ENCODE measurements at regions not wholly inside any gene's neighbourhood (a gene's known extent, or its start where the extent isn't known, plus 50 kb on each side); places are given as distances from the start of the nearest gene placed in this dataset.
"Not testable (repeated sequence)": the region's sequence is repeated elsewhere in the genome, so short reads cannot be mapped to it uniquely, and the experiment has no call there.

DNA sequence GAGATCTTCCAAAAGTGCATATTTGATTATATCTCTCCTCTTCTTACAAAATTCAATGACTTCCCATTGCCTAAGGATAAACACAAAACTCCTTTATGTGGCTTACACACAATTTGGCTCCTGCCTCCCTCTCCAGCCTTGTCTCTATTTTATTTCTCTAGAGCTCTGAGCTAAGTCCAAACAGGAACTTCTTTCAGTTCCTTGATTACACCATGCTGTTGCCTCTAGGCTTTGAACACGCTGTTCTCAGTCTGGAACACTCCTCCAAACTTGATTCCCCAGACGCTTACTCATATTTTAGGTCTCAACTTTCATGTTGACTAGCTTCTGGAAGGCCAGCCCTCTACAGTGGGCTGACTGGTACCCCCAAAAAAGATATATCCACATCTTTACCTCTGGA, 258.5 kb downstream of the COG6 start:
- no peaks in the 10 kb centered on the region for H3K4me1 Mint-ChIP-seq
- H3K27ac Mint-ChIP-seq = no peak overlapping the region
- DNase-seq (no peak), ATAC-seq (no peak)
- H3K27me3 Mint-ChIP-seq = peaks cover 12% of the 10 kb centered on the region
- no peak overlapping the region for H3K4me3 Mint-ChIP-seq
- H3K9me3 ChIP-seq (ENCODE audit: control insufficient read depth, low read length, poor library complexity, severe bottlenecking) = no peaks in the 10 kb centered on the region
- H3K36me3 Mint-ChIP-seq (ENCODE audit: low read depth) = no peaks in the 10 kb centered on the region

DNA sequence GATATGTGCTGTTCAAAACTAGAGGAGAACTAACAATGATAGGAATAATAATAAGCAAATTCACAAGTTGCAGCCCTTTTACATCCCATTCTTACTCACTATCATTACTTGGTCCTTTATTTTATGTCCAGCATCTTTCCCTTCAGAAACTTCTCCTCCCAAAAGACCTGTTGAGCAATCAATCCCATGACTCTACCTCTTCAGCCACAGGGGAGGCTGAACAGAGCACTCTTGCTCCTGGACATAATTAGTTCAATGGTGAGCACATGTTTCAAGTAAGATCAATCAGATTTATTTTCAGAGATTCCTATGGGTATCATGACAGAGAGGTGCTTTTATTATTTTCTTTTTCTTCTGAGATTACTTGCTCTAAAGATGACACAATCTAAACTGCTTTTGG, 260.0 kb downstream of the COG6 start:
- ATAC-seq (no peak), DNase-seq (no peak)
- Mint-ChIP-seq H3K36me3 (ENCODE audit: low read depth) (no peaks in the 10 kb centered on the region), H3K27me3 (peaks cover 12% of the 10 kb centered on the region), H3K4me1 (no peaks in the 10 kb centered on the region), H3K4me3 (no peak overlapping the region), H3K27ac (no peak overlapping the region)
- H3K9me3 ChIP-seq (ENCODE audit: control insufficient read depth, low read length, poor library complexity, severe bottlenecking) = no peaks in the 10 kb centered on the region

DNA sequence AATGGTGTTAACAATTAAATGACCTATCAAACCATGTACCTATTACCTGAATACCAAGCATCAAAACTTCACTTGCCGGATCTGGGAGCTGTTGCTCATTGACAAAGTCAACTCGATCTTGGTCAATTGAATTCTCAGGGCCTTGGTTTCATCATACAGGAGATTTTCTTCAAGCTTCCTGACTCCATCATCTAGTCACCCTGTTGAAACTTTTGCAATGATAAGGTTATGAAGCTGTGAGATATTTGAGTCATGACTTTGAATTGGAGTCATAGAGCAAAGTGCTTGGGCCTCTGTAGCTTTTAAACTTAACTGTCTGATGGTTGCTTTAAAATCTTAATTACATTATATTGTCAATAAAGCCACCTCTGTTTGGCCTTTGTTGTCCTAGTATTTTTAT, 260.9 kb downstream of the COG6 start:
- ATAC-seq (no peak), DNase-seq (no peak)
- Mint-ChIP-seq H3K4me3 (no peak overlapping the region), H3K27me3 (peaks cover 12% of the 10 kb centered on the region), H3K27ac (no peak overlapping the region), H3K36me3 (ENCODE audit: low read depth) (no peaks in the 10 kb centered on the region), H3K4me1 (no peaks in the 10 kb centered on the region)
- no peaks in the 10 kb centered on the region for H3K9me3 ChIP-seq (ENCODE audit: control insufficient read depth, low read length, poor library complexity, severe bottlenecking)

- ATAC-seq (no peak), DNase-seq (no peak)
- Mint-ChIP-seq H3K27me3 (peaks cover 5% of the 10 kb centered on the region), H3K4me1 (no peaks in the 10 kb centered on the region), H3K4me3 (no peak overlapping the region), H3K36me3 (ENCODE audit: low read depth) (no peaks in the 10 kb centered on the region), H3K27ac (no peak overlapping the region)
- no peaks in the 10 kb centered on the region for H3K9me3 ChIP-seq (ENCODE audit: control insufficient read depth, low read length, poor library complexity, severe bottlenecking)
Observed at GRCh38 chr13:39918620-39919236, 263.3 kb downstream of the COG6 start.

DNA sequence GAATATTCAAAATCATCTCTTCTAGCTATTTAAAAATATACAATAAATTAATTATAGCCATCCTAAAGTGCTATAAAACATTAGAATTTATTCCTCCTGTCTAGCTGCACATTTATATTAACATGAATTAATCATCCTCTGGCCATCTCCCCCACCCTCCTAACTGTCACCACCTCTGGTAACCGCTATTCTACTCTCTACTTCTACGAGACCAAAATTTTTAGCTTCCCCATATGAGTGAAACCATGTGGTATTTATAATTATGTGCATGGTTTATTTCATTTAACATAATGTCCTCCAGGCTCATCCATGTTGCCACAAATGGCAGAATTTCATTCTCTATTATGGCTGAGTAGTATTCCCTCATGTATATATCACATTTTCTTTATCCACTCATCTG, 265.2 kb downstream of the COG6 start:
- H3K4me1 Mint-ChIP-seq = no peaks in the 10 kb centered on the region
- H3K27me3 Mint-ChIP-seq = no peaks in the 10 kb centered on the region
- H3K9me3 ChIP-seq (ENCODE audit: control insufficient read depth, low read length, poor library complexity, severe bottlenecking) = no peaks in the 10 kb centered on the region
- H3K27ac Mint-ChIP-seq = no peak overlapping the region
- no peak overlapping the region for H3K4me3 Mint-ChIP-seq
- no peaks in the 10 kb centered on the region for H3K36me3 Mint-ChIP-seq (ENCODE audit: low read depth)
- DNase-seq (no peak), ATAC-seq (no peak)

DNA sequence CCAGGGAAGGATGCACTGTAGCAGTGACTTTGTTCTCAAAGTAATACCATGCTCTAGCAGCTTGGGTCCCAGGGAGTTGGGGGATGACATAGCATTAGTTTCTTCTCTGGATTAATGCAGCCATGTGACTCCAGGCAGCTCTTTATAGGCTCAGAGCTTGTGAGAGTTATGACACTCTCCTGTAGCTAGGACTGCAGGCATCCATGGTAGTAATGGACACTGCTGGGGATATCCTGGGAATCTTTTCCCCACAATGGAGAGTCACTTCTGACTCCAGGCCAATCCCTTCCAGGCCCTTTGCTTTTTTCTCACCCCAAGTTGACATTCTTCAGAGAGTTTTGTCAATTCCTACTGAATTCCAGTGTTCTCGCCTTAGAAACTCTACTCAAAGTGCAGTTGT, 270.9 kb downstream of the COG6 start:
- no peaks in the 10 kb centered on the region for H3K9me3 ChIP-seq (ENCODE audit: control insufficient read depth, low read length, poor library complexity, severe bottlenecking)
- no peak for DNase-seq
- H3K36me3 Mint-ChIP-seq (ENCODE audit: low read depth) = no peaks in the 10 kb centered on the region
- H3K27ac Mint-ChIP-seq = no peak overlapping the region
- H3K4me3 Mint-ChIP-seq = no peak overlapping the region
- H3K27me3 Mint-ChIP-seq = peaks cover 7% of the 10 kb centered on the region
- H3K4me1 Mint-ChIP-seq = no peaks in the 10 kb centered on the region
- no peak for ATAC-seq

- Mint-ChIP-seq H3K27me3 (peaks cover 7% of the 10 kb centered on the region), H3K27ac (no peak overlapping the region), H3K4me1 (no peaks in the 10 kb centered on the region), H3K4me3 (no peak overlapping the region), H3K36me3 (ENCODE audit: low read depth) (no peaks in the 10 kb centered on the region)
- ATAC-seq (no peak), DNase-seq (no peak)
- H3K9me3 ChIP-seq (ENCODE audit: control insufficient read depth, low read length, poor library complexity, severe bottlenecking) = no peaks in the 10 kb centered on the region
Observed at GRCh38 chr13:39928261-39928660, 272.8 kb downstream of the COG6 start.

- no peak overlapping the region for H3K4me3 Mint-ChIP-seq
- ATAC-seq (no peak), DNase-seq (no peak)
- H3K36me3 Mint-ChIP-seq (ENCODE audit: low read depth) = no peaks in the 10 kb centered on the region
- H3K27ac Mint-ChIP-seq = no peak overlapping the region
- H3K27me3 Mint-ChIP-seq = peaks cover 7% of the 10 kb centered on the region
- no peaks in the 10 kb centered on the region for H3K9me3 ChIP-seq (ENCODE audit: control insufficient read depth, low read length, poor library complexity, severe bottlenecking)
- H3K4me1 Mint-ChIP-seq = no peaks in the 10 kb centered on the region
Observed at GRCh38 chr13:39929583-39929982, 274.1 kb downstream of the COG6 start.

GRCh38 chr13:39930060-39930459, 274.6 kb downstream of the COG6 start:
- H3K4me3 Mint-ChIP-seq = no peak overlapping the region
- no peaks in the 10 kb centered on the region for H3K36me3 Mint-ChIP-seq (ENCODE audit: low read depth)
- H3K27ac Mint-ChIP-seq = no peak overlapping the region

GRCh38 chr13:39930544-39931444, 275.3 kb downstream of the COG6 start:
- no peaks in the 10 kb centered on the region for H3K9me3 ChIP-seq (ENCODE audit: control insufficient read depth, low read length, poor library complexity, severe bottlenecking)
- no peak for ATAC-seq
- no peak for DNase-seq
- Mint-ChIP-seq H3K36me3 (ENCODE audit: low read depth) (no peaks in the 10 kb centered on the region), H3K27ac (no peak overlapping the region), H3K4me1 (no peaks in the 10 kb centered on the region), H3K27me3 (peaks cover 7% of the 10 kb centered on the region), H3K4me3 (no peak overlapping the region)

More at GRCh38 chr13:39930060-39930459, 274.6 kb downstream of the COG6 start:
- no peak for ATAC-seq
- no peak for DNase-seq
- H3K9me3 ChIP-seq (ENCODE audit: control insufficient read depth, low read length, poor library complexity, severe bottlenecking) = no peaks in the 10 kb centered on the region
- Mint-ChIP-seq H3K4me1 (no peaks in the 10 kb centered on the region), H3K27me3 (peaks cover 7% of the 10 kb centered on the region)

DNA sequence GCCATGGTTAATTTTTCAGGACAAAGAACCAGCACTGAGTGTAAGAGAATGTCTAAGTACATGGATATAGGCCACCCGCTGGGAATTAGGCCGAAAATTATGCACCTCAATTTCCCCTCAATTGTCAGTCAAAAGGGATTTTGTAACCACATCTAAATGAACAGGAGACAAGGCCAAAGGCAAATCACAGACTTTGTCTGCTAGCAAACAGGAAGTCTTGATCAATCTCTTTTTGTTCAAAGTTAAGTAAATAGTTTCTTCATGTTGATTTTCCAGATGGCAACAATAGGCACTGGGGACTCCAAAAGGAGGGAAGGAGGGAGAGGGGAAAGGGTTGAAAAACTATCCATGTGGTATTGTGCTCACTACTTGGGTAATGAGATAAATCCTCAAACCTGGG, 276.0 kb downstream of the COG6 start:
- no peaks in the 10 kb centered on the region for H3K4me1 Mint-ChIP-seq
- no peak overlapping the region for H3K27ac Mint-ChIP-seq
- peaks cover 7% of the 10 kb centered on the region for H3K27me3 Mint-ChIP-seq
- H3K4me3 Mint-ChIP-seq = no peak overlapping the region
- no peaks in the 10 kb centered on the region for H3K36me3 Mint-ChIP-seq (ENCODE audit: low read depth)
- no peak for DNase-seq
- H3K9me3 ChIP-seq (ENCODE audit: control insufficient read depth, low read length, poor library complexity, severe bottlenecking) = no peaks in the 10 kb centered on the region
- ATAC-seq = no peak

DNA sequence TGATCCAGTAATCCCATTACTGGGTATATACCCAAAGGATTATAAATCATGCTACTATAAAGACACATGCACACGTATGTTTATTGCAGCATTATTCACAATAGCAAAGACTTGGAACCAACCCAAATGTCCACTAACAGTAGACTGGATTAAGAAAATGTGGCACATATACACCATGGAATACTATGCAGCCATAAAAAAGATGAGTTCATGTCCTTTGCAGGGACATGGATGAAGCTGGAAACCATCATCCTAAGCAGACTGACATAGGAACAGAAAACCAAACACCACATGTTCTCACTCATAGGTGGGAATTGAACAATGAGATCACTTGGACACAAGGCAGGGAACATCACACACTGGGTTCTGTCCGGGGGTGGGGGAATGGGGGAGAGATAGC, 277.1 kb downstream of the COG6 start:
- H3K4me1 Mint-ChIP-seq; H3K36me3 Mint-ChIP-seq (ENCODE audit: low read depth); DNase-seq; H3K27me3 Mint-ChIP-seq; H3K9me3 ChIP-seq (ENCODE audit: control insufficient read depth, low read length, poor library complexity, severe bottlenecking); H3K4me3 Mint-ChIP-seq; ATAC-seq; H3K27ac Mint-ChIP-seq: not testable (repeated sequence)

DNA sequence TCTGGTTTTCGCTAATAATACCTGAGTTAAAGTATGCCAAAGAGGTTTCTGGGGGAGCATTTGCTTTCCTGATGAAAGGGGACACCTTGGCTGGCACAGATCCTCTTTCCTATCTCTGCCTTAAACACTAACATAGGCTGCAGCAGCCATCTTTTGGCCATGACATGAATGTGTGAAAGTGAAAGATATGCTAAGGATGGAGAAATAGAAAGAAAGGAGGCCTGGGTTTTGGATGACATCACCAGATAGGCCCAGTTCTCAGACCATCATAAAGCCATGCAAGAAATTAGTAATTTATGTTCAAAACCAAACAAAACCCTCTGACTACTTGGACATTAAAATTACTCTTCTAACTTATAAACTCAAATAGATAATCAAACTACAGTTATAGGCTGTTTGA, 279.7 kb downstream of the COG6 start:
- ATAC-seq (no peak), DNase-seq (no peak)
- no peak overlapping the region for H3K27ac Mint-ChIP-seq
- no peaks in the 10 kb centered on the region for H3K9me3 ChIP-seq (ENCODE audit: control insufficient read depth, low read length, poor library complexity, severe bottlenecking)
- H3K36me3 Mint-ChIP-seq (ENCODE audit: low read depth) = no peaks in the 10 kb centered on the region
- no peaks in the 10 kb centered on the region for H3K27me3 Mint-ChIP-seq
- H3K4me3 Mint-ChIP-seq = no peak overlapping the region
- H3K4me1 Mint-ChIP-seq = no peaks in the 10 kb centered on the region

DNA sequence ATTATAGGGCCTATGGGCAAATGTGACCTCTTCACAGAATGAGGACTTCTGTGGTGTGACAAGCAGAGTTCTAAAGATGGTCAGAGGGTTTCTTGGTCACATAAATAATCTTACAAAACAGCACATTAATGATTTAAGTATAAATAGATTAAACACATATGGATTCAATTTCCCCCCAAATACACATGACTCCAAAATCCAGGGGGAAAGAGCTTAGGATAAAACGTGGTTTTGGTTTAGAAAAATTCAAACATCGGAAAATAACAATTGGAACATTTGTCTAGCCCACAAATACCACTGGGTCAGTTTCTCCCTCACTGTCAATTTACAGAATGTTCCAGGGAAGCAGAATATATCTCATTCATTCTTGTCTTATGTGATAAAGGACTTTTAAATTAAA, 283.1 kb downstream of the COG6 start:
- H3K27me3 Mint-ChIP-seq = no peaks in the 10 kb centered on the region
- no peak for ATAC-seq
- H3K9me3 ChIP-seq (ENCODE audit: control insufficient read depth, low read length, poor library complexity, severe bottlenecking) = no peaks in the 10 kb centered on the region
- peaks cover 2% of the 10 kb centered on the region for H3K36me3 Mint-ChIP-seq (ENCODE audit: low read depth)
- H3K4me3 Mint-ChIP-seq = no peak overlapping the region
- H3K27ac Mint-ChIP-seq = no peak overlapping the region
- no peak for DNase-seq
- H3K4me1 Mint-ChIP-seq = peaks cover 3% of the 10 kb centered on the region
